NCI-H226 (cell line): ENCODE measurements at regions not wholly inside any gene's neighbourhood (a gene's known extent, or its start where the extent isn't known, plus 50 kb on each side); places are given as distances from the start of the nearest gene placed in this dataset.

Experiments
- DNase-seq: peaks from one replicate; pipeline ENCODE4 v3.0.0-alpha.2; 2015

GRCh38 chr2:16023506-16024360 lies 83.4 kb downstream of the MYCN start:
- DNase-seq: no peak

- DNase-seq: no peak
Observed at GRCh38 chr2:16022548-16023240, 82.3 kb downstream of the MYCN start.

GRCh38 chr2:16021611-16022363 lies 81.4 kb downstream of the MYCN start:
- DNase-seq: no peak

- no peak for DNase-seq
Observed at GRCh38 chr2:16020389-16021008, 80.1 kb downstream of the MYCN start.

GRCh38 chr2:16019617-16020351 lies 79.4 kb downstream of the MYCN start:
- DNase-seq: no peak

GRCh38 chr2:16019060-16019480 lies 78.7 kb downstream of the MYCN start:
- DNase-seq: no peak

GRCh38 chr2:16018277-16019059 lies 78.1 kb downstream of the MYCN start:
- DNase-seq: no peak

- no peak for DNase-seq
Observed at GRCh38 chr2:16016282-16016681, 75.9 kb downstream of the MYCN start.

- DNase-seq: no peak
Observed at GRCh38 chr2:16015903-16016265, 75.5 kb downstream of the MYCN start.

- DNase-seq: no peak
Observed at GRCh38 chr2:16015210-16015902, 75.0 kb downstream of the MYCN start.

- no peak for DNase-seq
Observed at GRCh38 chr2:16014802-16015201, 74.5 kb downstream of the MYCN start.

- DNase-seq: no peak
Observed at GRCh38 chr2:16014041-16014787, 73.9 kb downstream of the MYCN start.

GRCh38 chr2:16013359-16013911 lies 73.1 kb downstream of the MYCN start:
- DNase-seq: no peak

- no peak for DNase-seq
Observed at GRCh38 chr2:16012626-16013358, 72.4 kb downstream of the MYCN start.

- DNase-seq: no peak
Observed at GRCh38 chr2:16012029-16012596, 71.8 kb downstream of the MYCN start.

GRCh38 chr2:16011621-16011960 lies 71.2 kb downstream of the MYCN start:
- DNase-seq: no peak

- DNase-seq: no peak
Observed at GRCh38 chr2:16010951-16011620, 70.7 kb downstream of the MYCN start.

GRCh38 chr2:16010011-16010410 lies 69.7 kb downstream of the MYCN start:
- no peak for DNase-seq
